Bronchial epithelial cell (primary cell): ENCODE measurements at regions not wholly inside any gene's neighbourhood (a gene's known extent, or its start where the extent isn't known, plus 50 kb on each side); places are given as distances from the start of the nearest gene placed in this dataset.

ENCODE experiments used
- DNase-seq: peaks from one replicate; pipeline ENCODE4 v3.0.0-alpha.2; 2010; ENCODE audit warnings: low read depth
- FAIRE-seq: peaks from 2 replicates; lab custom pipeline; 2011; peaks lifted over from hg19 to GRCh38; lab: Jason Lieb, UNC
- H3K27me3 ChIP-seq: 2 replicates; pipeline ENCODE4 v1.5.1; 2011; ENCODE audit warnings: low read length; ENCODE audit not compliant: control insufficient read depth, insufficient read depth
- H3K36me3 ChIP-seq: 2 replicates; pipeline ENCODE4 v1.5.1; 2011; ENCODE audit warnings: low read length; ENCODE audit not compliant: control insufficient read depth, insufficient read depth
- H3K4me3 ChIP-seq: 2 replicates; pipeline ENCODE4 v1.5.1; 2011; ENCODE audit warnings: mild to moderate bottlenecking, low read depth, low read length, control low read depth
- CTCF ChIP-seq: IDR thresholded peaks from 2 replicates; pipeline ENCODE4 v1.5.1; 2011; ENCODE audit warnings: mild to moderate bottlenecking, moderate library complexity, low read length, control low read depth, inconsistent platforms; ENCODE audit not compliant: insufficient read depth, severe bottlenecking

GRCh38 chr7:42987648-42988214 lies 55.6 kb downstream of the MRPL32 start:
- peak; percentile 52 for FAIRE-seq
- H3K36me3 ChIP-seq, result no peaks in the 10 kb centered on the region
- no peak overlapping the region for H3K4me3 ChIP-seq
- H3K27me3 ChIP-seq, result peaks cover 5% of the 10 kb centered on the region
- no peak for DNase-seq
- TF ChIP-seq CTCF, result no peak

GRCh38 chr7:42991024-42991423 lies 58.8 kb downstream of the MRPL32 start:
- H3K4me3 ChIP-seq, result no peak overlapping the region
- H3K36me3 ChIP-seq, result no peaks in the 10 kb centered on the region
- peaks cover 5% of the 10 kb centered on the region for H3K27me3 ChIP-seq
- FAIRE-seq, result no peak
- DNase-seq, result no peak
- TF ChIP-seq CTCF, result no peak

GRCh38 chr7:42991913-42992591 lies 59.9 kb downstream of the MRPL32 start:
- DNase-seq (no peak), FAIRE-seq (no peak)
- TF ChIP-seq CTCF, result no peak
- Histone ChIP-seq H3K36me3 (no peaks in the 10 kb centered on the region), H3K27me3 (peaks cover 5% of the 10 kb centered on the region), H3K4me3 (no peak overlapping the region)

GRCh38 chr7:42993038-42993437 lies 60.9 kb downstream of the MRPL32 start:
- peaks cover 5% of the 10 kb centered on the region for H3K27me3 ChIP-seq
- DNase-seq (no peak), FAIRE-seq (no peak)
- TF ChIP-seq CTCF, result no peak
- no peak overlapping the region for H3K4me3 ChIP-seq
- no peaks in the 10 kb centered on the region for H3K36me3 ChIP-seq

- peaks cover 5% of the 10 kb centered on the region for H3K27me3 ChIP-seq
- FAIRE-seq (no peak), DNase-seq (no peak)
- H3K4me3 ChIP-seq, result no peak overlapping the region
- no peaks in the 10 kb centered on the region for H3K36me3 ChIP-seq
- no peak for TF ChIP-seq CTCF
These were observed 61.9 kb downstream of the MRPL32 start for GRCh38 chr7:42994096-42994495.
